HEK293 (cell line): ENCODE measurements at regions not wholly inside any gene's neighbourhood (a gene's known extent, or its start where the extent isn't known, plus 50 kb on each side); places are given as distances from the start of the nearest gene placed in this dataset.

ENCODE experiments used
- CTCF ChIA-PET: fragments of 350-600 bp; formaldehyde crosslinking; extraction: SDS; loops from one replicate; lab custom pipeline; 2021; ENCODE audit warnings: antibody characterized with exemption; lab: Yijun Ruan, JAX
- POLR2A ChIA-PET: fragments of 300-600 bp; formaldehyde crosslinking; extraction: SDS; loops from one replicate; lab custom pipeline; 2020; ENCODE audit warnings: antibody characterized with exemption, inconsistent platforms; lab: Yijun Ruan, JAX
- H3K27ac ChIP-seq: fragments of 200-500 bp; sonication (Bioruptor generic); 2 replicates; pipeline ENCODE4 v1.5.1; 2014; ENCODE audit warnings: low read depth, low read length, control low read depth, inconsistent platforms; ENCODE audit errors: extremely low read depth
- H3K36me3 ChIP-seq, 2 experiments: fragments of 200-500 bp in 1 of 2; sonication (Bioruptor generic) in 1 of 2; 1 replicate in 1 of 2; 2 replicates in 1 of 2; pipeline ENCODE4 v1.5.1; 2014 to 2017; ENCODE audit warnings: inconsistent platforms in 2 of 2, low read length in 2 of 2; ENCODE audit not compliant: control insufficient read depth in 2 of 2, insufficient read depth in 1 of 2
- H3K4me1 ChIP-seq: fragments of 200-500 bp; sonication (Bioruptor generic); 2 replicates; pipeline ENCODE4 v1.5.1; 2014; ENCODE audit warnings: mild to moderate bottlenecking, low read length, inconsistent platforms; ENCODE audit not compliant: control insufficient read depth, insufficient read depth
- H3K4me3 ChIP-seq: 2 replicates; pipeline ENCODE4 v1.5.1; 2011; ENCODE audit warnings: low read depth, mild to moderate bottlenecking, control low read depth, low read length, moderate library complexity
- H3K9me3 ChIP-seq: fragments of 200-500 bp; sonication (Bioruptor generic); 2 replicates; pipeline ENCODE4 v1.5.1; 2014; ENCODE audit warnings: low read depth, low read length, inconsistent platforms; ENCODE audit not compliant: control insufficient read depth, insufficient read depth
- BCL11A ChIP-seq: fragments of 450-650 bp; formaldehyde crosslinking; IDR thresholded peaks from 2 replicates; pipeline ENCODE4 v1.5.1; 2016; ENCODE audit warnings: low read depth, missing biosample characterization, missing genetic modification characterization
- HIC1 ChIP-seq: fragments of 450-650 bp; formaldehyde crosslinking; IDR thresholded peaks from 2 replicates; pipeline ENCODE4 v1.5.1; 2016; ENCODE audit warnings: missing biosample characterization, missing genetic modification characterization
- KLF17 ChIP-seq: fragments of 450-650 bp; formaldehyde crosslinking; IDR thresholded peaks from 2 replicates; pipeline ENCODE4 v1.5.1; 2016; ENCODE audit warnings: missing biosample characterization, missing genetic modification characterization
- MYNN ChIP-seq: fragments of 450-650 bp; formaldehyde crosslinking; IDR thresholded peaks from 2 replicates; pipeline ENCODE4 v1.5.1; 2016; ENCODE audit warnings: missing biosample characterization, missing genetic modification characterization, borderline replicate concordance
- REPIN1 ChIP-seq: fragments of 450-650 bp; formaldehyde crosslinking; IDR thresholded peaks from 2 replicates; pipeline ENCODE4 v1.5.1; 2017; ENCODE audit warnings: missing biosample characterization, missing genetic modification characterization, low read depth
- SCRT1 ChIP-seq: fragments of 450-650 bp; formaldehyde crosslinking; IDR thresholded peaks from 2 replicates; pipeline ENCODE4 v1.5.1; 2016; ENCODE audit warnings: missing biosample characterization, missing genetic modification characterization, borderline replicate concordance
- ZBTB11 ChIP-seq: fragments of 450-650 bp; formaldehyde crosslinking; conservative IDR thresholded peaks from 2 replicates; pipeline ENCODE4 v1.5.1; 2016; ENCODE audit warnings: low read depth, missing biosample characterization, missing genetic modification characterization
- ZBTB21 ChIP-seq: fragments of 450-650 bp; formaldehyde crosslinking; IDR thresholded peaks from 2 replicates; pipeline ENCODE4 v1.5.1; 2017; ENCODE audit warnings: missing biosample characterization, missing genetic modification characterization
- ZNF157 ChIP-seq: fragments of 450-650 bp; formaldehyde crosslinking; IDR thresholded peaks from 2 replicates; pipeline ENCODE4 v1.5.1; 2016; ENCODE audit warnings: missing biosample characterization, missing genetic modification characterization
- ZNF214 ChIP-seq: fragments of 450-650 bp; formaldehyde crosslinking; IDR thresholded peaks from 2 replicates; pipeline ENCODE4 v1.5.1; 2017; ENCODE audit warnings: missing biosample characterization, mild to moderate bottlenecking, missing genetic modification characterization, borderline replicate concordance
- ZNF660 ChIP-seq: fragments of 450-650 bp; IDR thresholded peaks from 2 replicates; pipeline ENCODE4 v1.5.1; 2018; ENCODE audit warnings: missing biosample characterization, mild to moderate bottlenecking, missing genetic modification characterization
- TF ChIP-seq, protein P1 (sequence below): fragments of 450-650 bp; formaldehyde crosslinking; IDR thresholded peaks from 2 replicates; pipeline ENCODE4 v1.5.1; 2016; ENCODE audit warnings: missing biosample characterization, missing genetic modification characterization
- TF ChIP-seq, protein P2 (sequence below): fragments of 450-650 bp; formaldehyde crosslinking; IDR thresholded peaks from 2 replicates; pipeline ENCODE4 v1.5.1; 2016; ENCODE audit warnings: missing biosample characterization, missing genetic modification characterization, low read depth
- TF ChIP-seq, protein P3 (sequence below): fragments of 450-650 bp; formaldehyde crosslinking; IDR thresholded peaks from 2 replicates; pipeline ENCODE4 v1.5.1; 2017; ENCODE audit warnings: missing biosample characterization, missing genetic modification characterization
- TF ChIP-seq, protein P4 (sequence below): fragments of 450-650 bp; formaldehyde crosslinking; IDR thresholded peaks from 2 replicates; pipeline ENCODE4 v1.5.1; 2016; ENCODE audit warnings: missing biosample characterization, missing genetic modification characterization

DNA sequence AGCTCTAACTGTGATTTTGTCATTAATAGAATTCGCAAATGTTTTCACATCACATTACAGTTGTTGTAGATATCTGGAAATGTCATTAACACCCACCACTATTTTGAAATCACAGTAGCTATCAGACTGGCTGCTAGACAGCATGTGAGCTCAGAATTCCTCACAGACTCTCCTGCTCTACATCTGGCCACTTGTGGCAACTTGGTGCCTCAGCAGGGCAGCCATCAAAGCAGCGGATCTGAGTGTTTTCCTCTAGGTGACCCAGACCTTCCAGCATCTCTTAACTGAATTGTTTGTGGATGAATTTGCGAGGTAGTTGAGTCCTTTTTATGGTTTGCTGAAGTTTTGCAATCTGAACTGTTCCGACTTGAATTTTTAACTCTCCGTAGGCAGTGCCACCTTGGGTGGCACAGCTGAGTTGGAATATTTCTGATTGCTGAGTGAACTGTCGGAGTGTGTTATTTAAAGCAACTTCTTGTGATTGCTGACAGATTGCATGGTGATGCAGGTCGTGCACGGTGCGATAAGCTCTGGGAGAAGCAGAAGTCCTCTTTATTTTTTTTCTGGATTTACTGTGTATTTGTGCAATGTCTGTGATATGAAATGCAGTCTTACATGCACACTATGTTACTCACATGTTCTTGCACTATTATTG is 114.0 kb upstream of the PLET1 start (continued):
- TF ChIP-seq ZBTB11 (no peak), BCL11A (tag by site-specific recombination) (no peak)
- TF ChIP-seq, protein P1, sequence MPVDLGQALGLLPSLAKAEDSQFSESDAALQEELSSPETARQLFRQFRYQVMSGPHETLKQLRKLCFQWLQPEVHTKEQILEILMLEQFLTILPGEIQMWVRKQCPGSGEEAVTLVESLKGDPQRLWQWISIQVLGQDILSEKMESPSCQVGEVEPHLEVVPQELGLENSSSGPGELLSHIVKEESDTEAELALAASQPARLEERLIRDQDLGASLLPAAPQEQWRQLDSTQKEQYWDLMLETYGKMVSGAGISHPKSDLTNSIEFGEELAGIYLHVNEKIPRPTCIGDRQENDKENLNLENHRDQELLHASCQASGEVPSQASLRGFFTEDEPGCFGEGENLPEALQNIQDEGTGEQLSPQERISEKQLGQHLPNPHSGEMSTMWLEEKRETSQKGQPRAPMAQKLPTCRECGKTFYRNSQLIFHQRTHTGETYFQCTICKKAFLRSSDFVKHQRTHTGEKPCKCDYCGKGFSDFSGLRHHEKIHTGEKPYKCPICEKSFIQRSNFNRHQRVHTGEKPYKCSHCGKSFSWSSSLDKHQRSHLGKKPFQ (tag by site-specific recombination) = no peak

DNA sequence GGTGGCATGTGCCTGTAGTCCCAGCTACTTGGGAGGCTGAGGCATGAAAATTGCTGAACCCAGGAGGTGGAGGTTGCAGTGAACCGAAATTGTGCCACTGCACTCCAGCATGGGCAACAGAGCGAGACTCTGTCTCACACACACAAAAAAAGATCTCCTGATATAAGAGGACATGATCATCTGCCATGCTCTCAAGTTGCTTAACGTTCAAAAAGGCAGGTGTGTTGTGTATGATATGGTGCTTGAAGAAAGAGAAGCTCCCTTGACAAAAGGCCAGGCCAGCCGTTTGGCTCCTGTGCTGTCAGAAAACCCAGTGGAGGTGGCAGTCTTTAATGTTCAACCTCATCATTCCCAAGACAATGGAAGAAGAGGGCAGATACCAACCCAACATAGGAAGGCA is 117.3 kb upstream of the PLET1 start:
- CTCF ChIA-PET = no interaction called here
- TF ChIP-seq, protein P2, sequence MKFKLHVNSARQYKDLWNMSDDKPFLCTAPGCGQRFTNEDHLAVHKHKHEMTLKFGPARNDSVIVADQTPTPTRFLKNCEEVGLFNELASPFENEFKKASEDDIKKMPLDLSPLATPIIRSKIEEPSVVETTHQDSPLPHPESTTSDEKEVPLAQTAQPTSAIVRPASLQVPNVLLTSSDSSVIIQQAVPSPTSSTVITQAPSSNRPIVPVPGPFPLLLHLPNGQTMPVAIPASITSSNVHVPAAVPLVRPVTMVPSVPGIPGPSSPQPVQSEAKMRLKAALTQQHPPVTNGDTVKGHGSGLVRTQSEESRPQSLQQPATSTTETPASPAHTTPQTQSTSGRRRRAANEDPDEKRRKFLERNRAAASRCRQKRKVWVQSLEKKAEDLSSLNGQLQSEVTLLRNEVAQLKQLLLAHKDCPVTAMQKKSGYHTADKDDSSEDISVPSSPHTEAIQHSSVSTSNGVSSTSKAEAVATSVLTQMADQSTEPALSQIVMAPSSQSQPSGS (tag by site-specific recombination) = no peak
- TF ChIP-seq, protein P3, sequence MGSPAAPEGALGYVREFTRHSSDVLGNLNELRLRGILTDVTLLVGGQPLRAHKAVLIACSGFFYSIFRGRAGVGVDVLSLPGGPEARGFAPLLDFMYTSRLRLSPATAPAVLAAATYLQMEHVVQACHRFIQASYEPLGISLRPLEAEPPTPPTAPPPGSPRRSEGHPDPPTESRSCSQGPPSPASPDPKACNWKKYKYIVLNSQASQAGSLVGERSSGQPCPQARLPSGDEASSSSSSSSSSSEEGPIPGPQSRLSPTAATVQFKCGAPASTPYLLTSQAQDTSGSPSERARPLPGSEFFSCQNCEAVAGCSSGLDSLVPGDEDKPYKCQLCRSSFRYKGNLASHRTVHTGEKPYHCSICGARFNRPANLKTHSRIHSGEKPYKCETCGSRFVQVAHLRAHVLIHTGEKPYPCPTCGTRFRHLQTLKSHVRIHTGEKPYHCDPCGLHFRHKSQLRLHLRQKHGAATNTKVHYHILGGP = no peak
- TF ChIP-seq, protein P4, sequence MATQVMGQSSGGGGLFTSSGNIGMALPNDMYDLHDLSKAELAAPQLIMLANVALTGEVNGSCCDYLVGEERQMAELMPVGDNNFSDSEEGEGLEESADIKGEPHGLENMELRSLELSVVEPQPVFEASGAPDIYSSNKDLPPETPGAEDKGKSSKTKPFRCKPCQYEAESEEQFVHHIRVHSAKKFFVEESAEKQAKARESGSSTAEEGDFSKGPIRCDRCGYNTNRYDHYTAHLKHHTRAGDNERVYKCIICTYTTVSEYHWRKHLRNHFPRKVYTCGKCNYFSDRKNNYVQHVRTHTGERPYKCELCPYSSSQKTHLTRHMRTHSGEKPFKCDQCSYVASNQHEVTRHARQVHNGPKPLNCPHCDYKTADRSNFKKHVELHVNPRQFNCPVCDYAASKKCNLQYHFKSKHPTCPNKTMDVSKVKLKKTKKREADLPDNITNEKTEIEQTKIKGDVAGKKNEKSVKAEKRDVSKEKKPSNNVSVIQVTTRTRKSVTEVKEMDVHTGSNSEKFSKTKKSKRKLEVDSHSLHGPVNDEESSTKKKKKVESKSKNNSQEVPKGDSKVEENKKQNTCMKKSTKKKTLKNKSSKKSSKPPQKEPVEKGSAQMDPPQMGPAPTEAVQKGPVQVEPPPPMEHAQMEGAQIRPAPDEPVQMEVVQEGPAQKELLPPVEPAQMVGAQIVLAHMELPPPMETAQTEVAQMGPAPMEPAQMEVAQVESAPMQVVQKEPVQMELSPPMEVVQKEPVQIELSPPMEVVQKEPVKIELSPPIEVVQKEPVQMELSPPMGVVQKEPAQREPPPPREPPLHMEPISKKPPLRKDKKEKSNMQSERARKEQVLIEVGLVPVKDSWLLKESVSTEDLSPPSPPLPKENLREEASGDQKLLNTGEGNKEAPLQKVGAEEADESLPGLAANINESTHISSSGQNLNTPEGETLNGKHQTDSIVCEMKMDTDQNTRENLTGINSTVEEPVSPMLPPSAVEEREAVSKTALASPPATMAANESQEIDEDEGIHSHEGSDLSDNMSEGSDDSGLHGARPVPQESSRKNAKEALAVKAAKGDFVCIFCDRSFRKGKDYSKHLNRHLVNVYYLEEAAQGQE = no peak
- TF ChIP-seq ZNF157 (tag by site-specific recombination) = no peak
- no peak for TF ChIP-seq ZNF660 (tag by site-specific recombination)
- no peak for TF ChIP-seq REPIN1
- TF ChIP-seq HIC1 (tag by site-specific recombination) = no peak
- TF ChIP-seq MYNN (tag by site-specific recombination) = no peak
- no peak for TF ChIP-seq ZNF214 (tag by site-specific recombination)
- no peak for TF ChIP-seq ZBTB21
- no peak for TF ChIP-seq KLF17
- TF ChIP-seq SCRT1 (tag by site-specific recombination) = no peak
- TF ChIP-seq, all 188 proteins: peak for 0
- H3K36me3 ChIP-seq = no peaks in the 10 kb centered on the region
- no peak overlapping the region for H3K27ac ChIP-seq
- no peaks in the 10 kb centered on the region for H3K4me1 ChIP-seq
- no peak overlapping the region for H3K4me3 ChIP-seq
- POLR2A ChIA-PET = no interaction called here
- H3K9me3 ChIP-seq = no peaks in the 10 kb centered on the region
